ENCODE measurements at regions not wholly inside any gene's neighbourhood (a gene's known extent, or its start where the extent isn't known, plus 50 kb on each side); places are given as distances from the start of the nearest gene placed in this dataset.
"Not testable (repeated sequence)": the region's sequence is repeated elsewhere in the genome, so short reads cannot be mapped to it uniquely, and the experiment has no call there.

DNA sequence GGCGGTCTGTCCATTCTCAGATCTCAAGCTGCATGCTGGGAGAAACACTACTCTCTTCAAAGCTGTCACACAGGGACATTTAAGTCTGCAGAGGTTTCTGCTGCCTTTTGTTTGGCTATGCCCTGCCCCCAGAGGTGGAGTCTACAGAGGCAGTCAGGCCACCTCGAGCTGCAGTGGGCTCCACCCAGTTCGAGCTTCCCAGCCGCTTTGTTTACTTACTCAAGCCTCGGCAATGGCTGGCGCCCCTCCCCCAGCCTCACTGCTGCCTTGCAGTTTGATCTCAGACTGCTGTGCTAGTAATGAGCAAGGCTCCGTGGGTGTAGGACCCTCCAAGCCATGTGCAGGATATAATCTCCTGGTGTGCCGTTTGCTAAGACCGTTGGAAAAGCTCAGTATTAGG is 486.1 kb downstream of the DTWD2 start:
- not testable (repeated sequence) for DNase-seq (ENCODE audit: low spot score); ATAC-seq

DNA sequence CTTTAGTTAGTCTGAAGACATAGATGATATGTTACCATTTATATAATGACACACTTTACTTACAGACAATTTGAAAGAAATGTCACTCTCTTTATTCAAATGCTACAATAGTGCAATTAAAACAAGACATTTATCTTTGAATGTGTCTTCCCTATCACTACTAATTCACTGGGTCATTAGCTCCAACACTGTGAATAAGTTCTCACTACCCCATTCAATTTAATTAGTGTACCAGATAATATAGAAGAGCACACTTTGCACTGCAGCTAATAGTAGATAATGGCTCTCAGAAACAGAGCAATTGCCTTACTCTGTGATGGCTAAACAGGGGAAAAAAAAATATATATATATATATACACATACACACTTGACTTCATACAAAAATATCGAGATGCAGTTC is 497.0 kb downstream of the DTWD2 start:
- ATAC-seq (no peak), DNase-seq (ENCODE audit: low spot score) (no peak)

DNA sequence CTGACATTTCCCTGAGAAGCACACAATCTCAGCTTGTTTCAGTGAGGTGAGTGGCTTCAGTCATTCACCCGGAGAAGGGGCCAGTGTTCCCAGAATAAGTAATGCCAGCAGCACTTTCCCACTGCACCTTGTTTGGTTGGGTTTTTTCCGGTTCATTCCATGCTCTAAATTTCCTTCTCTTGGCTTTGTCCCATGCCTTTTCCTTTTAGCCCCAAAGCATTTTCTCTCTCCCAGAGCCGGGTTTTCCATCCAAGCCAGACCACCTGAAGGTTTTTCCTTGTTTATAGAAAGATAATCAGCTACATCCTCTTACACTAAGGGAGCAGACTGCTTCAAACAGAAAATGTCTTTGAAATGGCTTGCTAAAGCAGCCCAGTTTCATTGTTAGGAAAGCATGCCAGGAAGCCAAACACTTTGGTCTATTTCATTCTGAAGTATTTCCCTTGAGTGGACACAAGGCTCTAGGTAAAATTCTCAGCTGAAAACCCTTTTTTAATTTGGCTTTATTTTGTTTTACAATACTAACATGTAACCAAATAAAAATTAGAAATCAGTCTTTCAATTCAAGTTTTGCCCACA is 501.6 kb downstream of the DTWD2 start:
- ATAC-seq: no peak
- DNase-seq (ENCODE audit: low spot score): no peak

DNA sequence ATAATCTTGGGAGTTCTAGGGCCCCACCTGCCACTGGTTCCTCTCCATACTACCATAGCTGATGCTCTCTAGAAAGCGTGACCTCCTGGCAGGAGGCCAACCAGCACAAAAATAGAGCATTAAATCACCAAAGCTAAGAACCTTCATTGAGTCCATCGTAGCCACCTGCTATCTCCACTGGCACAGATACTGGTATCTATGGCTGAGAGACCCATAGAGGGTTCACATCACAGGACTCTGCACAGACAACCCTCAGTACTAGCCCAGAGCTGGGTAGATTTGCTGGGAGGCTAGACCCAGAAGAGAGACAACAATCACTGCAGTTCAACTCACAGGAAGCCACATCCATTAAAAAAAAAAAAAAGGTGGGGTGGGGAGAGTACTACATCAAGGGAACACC is 509.1 kb downstream of the DTWD2 start:
- ATAC-seq (no peak), DNase-seq (ENCODE audit: low spot score) (no peak)

DNA sequence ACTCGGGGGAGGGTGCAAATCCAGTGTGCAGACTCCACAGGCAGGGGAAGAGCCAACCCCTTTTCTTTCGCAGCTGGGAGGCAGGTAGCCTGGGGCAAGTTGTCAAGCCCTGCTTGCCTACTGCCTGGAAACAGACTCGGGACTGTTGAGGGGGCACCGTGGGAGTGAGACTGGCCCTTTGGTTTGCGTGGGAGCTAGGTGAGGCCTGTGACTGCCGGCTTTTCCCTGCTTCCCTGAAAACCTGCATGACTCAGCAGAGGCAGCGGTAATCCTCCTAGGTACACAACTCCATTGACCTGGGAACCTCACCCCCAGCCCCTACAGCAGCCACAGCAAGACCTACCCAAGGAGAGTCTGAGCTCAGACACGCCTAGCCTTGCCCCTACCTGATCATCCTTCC is 509.5 kb downstream of the DTWD2 start:
- no peak for DNase-seq (ENCODE audit: low spot score)
- no peak for ATAC-seq

DNA sequence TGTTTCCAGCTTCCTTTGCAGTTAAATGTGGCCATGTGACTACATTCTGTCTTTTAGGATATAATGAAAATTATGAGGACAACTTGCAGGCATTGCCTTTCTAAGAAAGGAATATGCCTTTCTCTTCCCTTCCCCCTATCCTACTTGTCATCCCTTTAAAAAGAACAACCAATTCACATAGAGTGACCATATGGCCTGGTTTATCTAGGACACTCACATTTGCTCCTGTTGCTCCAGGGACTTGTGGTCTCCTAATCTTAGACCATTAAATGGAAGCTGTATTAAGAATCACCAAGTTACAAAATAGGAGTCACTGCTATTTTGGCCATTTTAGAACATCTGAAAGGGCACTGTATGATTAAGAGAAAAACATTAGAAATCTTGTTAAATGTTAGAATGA is 520.3 kb downstream of the DTWD2 start:
- DNase-seq (ENCODE audit: low spot score) (no peak), ATAC-seq (no peak)

DNA sequence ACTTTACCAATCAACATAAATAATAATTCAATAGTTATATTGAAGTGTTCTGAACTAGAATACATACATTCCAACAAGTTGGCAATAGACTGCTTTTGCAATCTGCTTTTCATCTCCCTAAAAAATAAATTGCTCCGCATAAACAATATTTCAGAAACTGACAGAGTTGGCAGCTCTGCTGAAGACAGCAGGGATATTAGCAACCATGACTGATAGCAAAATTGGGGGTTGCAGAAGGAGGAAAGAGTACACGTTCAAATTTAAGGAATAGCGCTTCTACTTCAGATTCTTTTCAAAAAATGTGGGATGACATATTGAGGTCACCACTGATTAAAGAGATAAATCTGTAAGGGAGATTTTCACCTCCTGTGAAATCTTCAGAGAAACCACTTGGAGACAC is 521.2 kb downstream of the DTWD2 start:
- ATAC-seq (no peak), DNase-seq (ENCODE audit: low spot score) (no peak)

DNA sequence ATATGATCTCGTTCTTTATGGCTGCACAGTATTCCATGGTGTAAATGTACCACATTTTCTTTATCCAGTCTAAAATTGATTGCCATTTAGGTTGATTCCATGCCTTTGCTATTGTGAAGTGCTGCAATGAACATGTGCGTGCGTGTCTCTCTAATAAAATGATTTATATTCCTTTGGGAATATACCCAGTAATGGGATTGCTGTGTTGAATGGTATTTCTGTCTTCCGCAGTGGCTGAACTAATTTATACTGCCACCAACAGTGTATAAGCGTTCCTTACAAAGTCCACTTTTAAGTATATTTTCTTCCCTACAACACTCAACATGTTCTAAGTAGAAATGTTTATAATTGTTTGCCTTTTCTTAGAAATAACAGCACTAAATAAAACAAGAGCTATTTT is 521.9 kb downstream of the DTWD2 start:
- DNase-seq (ENCODE audit: low spot score): no peak

DNA sequence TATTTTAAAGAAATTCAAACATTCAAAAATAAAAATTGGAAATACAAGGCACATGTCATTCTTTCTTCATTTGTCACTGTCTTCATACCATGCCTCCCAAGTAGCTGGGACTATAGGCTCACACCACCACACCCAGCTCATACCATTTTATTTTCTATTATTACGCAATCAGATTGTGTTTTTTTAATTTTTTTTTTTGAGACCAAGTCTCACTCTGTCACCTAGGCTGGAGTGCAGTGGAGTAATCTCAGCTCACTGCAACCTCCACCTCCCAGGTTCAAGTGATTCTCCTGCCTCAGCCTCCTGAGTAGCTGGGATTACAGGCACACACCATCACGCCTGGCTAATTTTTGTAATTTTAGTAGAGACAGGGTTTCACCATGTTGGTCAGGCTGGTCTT is 526.1 kb downstream of the DTWD2 start:
- not testable (repeated sequence) for ATAC-seq; DNase-seq (ENCODE audit: low spot score)

More for the DNA sequence above, 521.9 kb downstream of the DTWD2 start:
- no peak for ATAC-seq

DNA sequence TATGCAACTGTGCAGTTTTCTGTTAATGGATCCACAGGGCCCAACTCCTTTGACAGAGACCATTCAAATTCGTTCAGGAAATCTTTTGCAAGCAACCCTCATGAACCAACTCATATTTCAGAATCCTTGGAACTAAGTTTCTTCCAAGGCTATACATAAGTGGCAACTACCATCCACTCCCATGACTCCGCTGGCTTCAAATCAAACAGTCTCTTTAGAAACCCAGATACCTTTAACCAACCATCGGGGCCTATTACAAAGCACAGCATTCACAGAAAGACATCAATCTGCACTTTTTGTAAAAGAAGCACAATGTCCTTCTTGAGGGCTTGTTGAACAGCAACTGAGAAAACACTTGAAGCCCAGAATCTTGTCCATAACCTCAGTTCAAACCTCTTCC is 526.9 kb downstream of the DTWD2 start:
- ATAC-seq: no peak
- DNase-seq (ENCODE audit: low spot score): no peak

DNA sequence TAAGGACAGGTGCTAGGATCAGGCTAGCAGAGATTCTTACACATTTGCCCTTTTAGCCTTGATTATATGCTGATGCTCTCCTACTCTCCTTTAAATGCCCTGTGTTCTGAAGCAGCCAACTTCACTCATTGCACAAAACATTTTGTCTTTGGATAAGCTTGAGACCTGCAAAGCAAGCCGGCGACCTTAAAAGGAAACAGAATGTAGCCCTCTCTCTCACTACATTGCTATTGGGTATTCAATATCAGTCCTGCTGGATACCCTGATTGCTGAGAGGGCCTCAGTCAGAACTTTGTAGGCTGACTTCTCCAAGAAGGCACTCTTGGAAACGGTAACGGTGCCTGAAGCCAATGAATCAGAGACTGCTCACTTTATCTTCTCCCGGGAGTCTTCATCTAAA is 528.9 kb downstream of the DTWD2 start:
- ATAC-seq: no peak

DNA sequence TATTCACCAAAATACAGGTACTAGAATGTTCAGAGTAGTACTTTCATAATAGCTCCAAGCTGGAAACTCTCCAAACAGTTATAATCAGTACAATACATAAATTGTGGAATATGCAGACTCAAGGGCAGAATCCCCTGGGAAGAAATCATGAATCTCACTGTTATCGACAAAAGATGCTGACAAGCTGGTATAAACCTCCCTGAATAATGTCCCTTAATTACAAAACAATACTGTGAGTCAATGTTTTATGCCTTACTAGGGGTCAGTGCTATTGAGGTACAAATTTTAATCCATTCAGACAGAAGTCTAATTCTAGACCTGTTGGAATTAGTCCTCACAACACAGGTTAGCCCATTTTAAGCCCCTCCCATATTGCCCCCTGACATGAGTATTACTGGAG is 532.3 kb downstream of the DTWD2 start:
- DNase-seq (ENCODE audit: low spot score) (no peak), ATAC-seq (no peak)

More for the DNA sequence above, 528.9 kb downstream of the DTWD2 start:
- no peak for DNase-seq (ENCODE audit: low spot score)

DNA sequence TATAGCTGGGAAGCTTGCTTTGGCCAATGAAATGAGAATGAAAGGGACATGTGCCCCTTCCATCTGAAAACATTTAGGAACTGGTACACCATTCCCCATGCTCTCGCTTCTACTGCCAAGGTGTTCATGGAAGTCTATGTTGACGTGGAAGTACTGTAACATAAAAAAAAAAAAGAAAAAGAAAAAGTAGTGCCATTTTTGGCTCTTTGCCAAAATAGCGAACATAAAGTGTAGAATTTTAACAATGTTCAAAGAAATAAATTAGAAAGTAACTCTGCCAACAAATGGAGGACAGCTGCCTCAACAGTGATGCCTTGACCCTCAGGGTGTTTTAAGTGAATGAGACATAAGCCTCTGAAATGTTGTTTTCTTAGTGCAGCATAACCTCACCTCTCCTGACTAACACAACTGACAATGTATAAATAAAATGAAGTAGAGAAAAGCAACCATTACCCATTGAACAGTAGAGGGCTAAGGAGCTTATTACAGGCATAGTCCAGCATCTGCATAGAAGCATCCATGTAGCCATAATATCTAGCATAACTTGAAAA is 536.6 kb downstream of the DTWD2 start:
- ATAC-seq (no peak), DNase-seq (ENCODE audit: low spot score) (no peak)

DNA sequence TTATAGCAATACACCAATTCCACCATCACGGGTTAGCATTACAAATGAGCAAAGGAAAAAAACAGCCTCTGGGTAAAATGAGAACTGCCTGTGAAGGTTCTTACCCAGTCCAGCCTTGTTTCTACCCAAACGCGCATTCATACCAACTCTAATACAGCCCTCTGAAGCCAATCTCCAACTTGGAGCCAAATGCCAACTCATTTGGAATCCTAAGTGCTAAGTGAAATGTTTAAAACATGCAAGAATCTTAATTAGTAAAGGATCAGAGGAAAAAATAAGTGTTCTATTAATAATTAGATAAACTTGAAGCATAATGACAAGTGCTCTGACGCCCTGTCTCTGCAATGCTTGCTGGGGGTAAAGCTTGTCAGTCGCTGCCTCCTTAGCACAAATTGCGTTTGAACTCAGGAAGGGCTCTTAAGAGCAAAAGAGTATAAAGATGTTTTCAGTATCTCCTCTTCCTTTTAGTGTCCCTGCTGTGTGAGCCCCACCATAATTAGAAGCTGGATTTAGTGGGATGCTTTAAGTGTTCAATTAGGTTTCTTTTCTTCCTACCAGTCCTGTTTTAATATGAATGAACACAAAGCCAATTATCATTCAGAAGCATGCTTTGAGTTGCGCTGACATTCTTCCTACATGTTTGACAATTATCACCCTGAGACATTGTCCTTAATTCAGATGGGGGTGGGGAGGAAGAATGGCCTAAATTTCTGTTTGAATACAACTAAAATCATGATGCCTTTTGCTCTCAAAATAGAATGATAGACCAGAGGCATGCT is 537.6 kb downstream of the DTWD2 start:
- ATAC-seq: no peak
- no peak for DNase-seq (ENCODE audit: low spot score)

DNA sequence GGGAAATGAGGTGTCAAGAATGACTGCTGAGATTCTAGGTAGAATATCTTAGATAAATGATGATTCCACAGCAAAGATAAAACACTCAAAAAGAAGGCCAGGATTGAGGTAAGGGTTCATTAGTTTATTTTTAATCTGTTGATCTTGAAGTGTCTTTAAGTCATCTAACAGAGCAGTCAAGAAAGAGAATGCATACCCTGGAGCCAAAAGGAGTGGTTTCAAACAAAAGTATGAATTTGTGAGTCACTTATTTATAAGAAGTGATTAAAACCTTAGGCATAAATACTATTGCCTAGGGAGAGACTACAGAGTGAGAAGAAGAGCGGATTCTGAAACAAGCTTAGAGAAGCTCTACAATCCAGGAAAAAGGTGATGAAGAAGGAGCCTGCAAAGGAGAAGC is 541.0 kb downstream of the DTWD2 start:
- ATAC-seq (no peak), DNase-seq (ENCODE audit: low spot score) (no peak)

DNA sequence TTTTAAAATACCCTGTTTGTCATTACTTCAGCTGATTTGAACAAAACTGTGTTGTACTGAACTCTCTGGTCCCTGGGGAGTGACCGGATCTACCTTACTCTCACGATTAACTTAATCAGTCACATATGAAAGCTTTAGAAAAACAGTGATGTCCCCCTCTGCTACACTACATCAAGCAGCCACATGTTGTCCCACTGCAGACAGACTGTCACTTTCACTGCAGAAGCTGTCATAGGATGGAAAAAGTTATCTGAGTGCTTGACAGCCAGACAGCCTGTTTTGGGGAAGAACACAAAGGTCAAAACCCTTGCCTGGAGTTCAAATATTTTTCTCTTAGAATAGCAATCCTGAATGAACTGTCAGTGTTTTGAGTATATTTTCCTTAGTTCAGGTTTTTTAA is 546.4 kb downstream of the DTWD2 start:
- DNase-seq (ENCODE audit: low spot score) (no peak), ATAC-seq (no peak)

DNA sequence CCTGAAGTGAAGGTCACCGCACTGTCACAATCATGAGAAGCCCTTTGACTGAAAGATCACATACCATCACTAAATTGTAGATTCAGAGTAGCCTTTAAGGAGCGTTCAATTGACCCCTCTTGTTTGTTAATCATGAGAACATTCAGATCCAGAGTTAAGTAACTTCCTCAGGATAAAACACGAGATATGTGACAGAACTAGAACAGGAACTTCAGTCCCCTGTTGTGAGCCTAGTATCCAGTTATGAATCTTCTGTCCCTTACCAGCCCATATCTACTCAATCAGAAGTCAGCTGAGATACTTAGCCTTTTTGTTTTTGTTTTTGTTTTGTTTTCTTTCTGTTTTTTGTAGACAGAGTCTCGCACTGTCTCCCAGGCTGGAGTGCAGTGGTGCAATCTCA is 547.3 kb downstream of the DTWD2 start:
- DNase-seq (ENCODE audit: low spot score): no peak
- ATAC-seq: no peak

DNA sequence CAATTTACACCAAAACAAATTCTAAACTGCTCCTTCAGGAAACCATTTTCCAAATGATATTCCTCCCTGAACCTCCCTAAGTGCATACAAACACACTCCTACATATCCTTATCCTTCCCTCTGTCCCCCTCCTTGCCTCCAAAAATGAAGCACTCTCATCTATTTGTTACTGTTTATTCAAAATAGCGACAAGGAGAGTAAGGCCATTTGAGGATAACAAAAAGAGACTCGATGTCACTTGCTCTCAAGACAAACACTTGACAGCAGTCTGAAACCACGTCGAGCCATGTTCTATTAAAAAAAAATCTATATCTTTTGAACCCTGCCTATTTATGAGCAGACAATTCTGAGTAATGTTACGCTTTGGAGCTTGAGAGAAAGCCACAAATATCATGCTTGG is 547.9 kb downstream of the DTWD2 start:
- DNase-seq (ENCODE audit: low spot score) (no peak), ATAC-seq (no peak)

DNA sequence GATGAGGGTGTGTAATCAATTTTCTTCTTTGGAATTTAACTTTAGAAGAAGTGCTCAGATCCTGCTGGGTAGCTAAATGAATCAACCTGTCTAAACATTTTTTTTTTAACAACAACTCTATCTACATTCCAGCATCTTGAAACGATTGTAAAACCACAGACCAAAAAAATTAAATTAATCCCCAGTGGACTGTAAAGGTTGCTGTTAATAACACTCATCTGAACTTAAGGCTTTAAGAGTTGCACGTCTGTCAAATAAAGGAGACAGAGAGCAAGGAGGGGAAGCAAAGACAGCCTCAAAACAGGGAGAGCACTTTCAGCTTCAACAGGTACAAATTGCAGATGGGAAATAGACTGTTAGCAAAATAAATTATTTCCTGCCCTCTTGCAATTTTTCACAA is 548.5 kb downstream of the DTWD2 start:
- no peak for DNase-seq (ENCODE audit: low spot score)

DNA sequence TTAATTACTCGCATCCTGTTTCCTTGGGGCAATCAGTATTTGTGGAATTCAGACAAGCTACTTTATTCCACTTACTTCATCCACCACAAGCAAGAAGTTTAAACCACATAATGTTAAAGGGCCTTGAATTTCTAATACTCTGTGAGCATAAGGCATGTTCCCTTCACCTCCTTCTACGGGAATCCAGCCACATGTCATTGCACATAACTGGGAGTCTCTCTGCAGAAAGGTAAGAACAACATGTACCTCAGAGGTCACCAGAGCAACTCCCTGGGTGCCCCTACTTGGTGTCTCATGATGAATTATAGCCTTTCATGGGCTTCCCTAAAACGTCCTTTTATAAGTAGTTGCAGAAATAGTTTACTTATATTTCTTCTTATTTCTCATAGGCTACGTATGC is 553.2 kb downstream of the DTWD2 start:
- no peak for ATAC-seq
- DNase-seq (ENCODE audit: low spot score): no peak

More for the DNA sequence above, 548.5 kb downstream of the DTWD2 start:
- ATAC-seq: no peak

DNA sequence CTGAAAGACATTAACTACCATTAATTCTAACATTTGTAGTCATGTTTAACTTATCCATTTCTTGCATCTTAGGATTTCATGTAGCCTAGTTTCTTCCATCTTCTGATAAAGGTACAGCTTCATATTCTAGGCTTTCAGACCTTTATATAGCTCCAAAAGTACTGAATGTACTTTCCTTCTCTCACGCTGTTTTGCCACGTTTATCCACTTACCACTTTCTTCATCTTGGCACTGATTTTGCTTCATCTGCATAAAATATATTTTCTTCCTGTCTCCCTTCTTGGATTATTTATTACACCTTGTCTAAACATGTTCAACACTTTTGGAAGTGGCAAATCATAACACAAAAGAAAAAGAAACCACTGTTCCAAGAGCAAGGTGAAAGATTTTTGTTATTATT is 553.8 kb downstream of the DTWD2 start:
- no peak for ATAC-seq
- DNase-seq (ENCODE audit: low spot score): no peak

DNA sequence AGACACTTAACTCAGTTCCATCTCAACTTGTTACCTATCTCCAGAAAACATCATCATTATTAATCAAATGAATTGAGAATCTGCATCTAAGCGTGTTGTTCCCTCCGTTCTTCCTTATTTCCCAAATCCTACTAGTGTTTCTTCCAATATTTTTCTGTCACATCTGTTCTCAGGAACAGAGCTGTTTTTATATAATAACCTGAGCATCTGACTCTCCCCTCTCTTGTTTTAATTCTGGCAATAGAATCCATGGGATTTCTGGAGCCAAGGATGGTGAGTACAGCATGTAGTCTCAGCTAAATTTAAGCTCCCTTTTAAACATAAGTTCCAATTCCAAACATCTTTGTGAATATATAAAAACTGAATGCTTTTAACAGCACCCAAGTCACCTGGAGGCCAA is 558.3 kb downstream of the DTWD2 start:
- ATAC-seq (no peak), DNase-seq (ENCODE audit: low spot score) (no peak)

DNA sequence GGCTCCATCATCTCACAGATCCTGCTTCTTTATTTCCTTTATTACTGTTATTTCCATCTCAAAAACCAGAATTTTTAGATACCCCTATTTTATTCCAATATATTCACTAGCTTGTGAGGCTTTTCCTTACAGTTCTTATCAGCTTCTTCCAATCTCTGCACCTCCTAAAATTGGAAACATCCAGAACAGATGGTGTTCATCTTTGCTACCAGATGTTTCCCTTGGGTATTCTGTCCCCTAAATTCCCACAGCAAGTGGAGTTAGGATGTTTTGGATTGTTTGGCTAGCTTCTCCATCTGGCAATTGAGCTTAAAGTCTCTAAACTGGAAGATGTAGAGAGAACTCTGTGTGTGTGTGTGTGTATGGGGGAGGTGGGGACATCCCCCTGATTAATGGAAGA is 580.4 kb downstream of the DTWD2 start:
- no peak for ATAC-seq
- no peak for DNase-seq (ENCODE audit: low spot score)

Data from left lobe of liver (tissue), 2 donors.